ENCODE measurements at regions not wholly inside any gene's neighbourhood (a gene's known extent, or its start where the extent isn't known, plus 50 kb on each side); places are given as distances from the start of the nearest gene placed in this dataset.
"Not testable (repeated sequence)": the region's sequence is repeated elsewhere in the genome, so short reads cannot be mapped to it uniquely, and the experiment has no call there.

DNA sequence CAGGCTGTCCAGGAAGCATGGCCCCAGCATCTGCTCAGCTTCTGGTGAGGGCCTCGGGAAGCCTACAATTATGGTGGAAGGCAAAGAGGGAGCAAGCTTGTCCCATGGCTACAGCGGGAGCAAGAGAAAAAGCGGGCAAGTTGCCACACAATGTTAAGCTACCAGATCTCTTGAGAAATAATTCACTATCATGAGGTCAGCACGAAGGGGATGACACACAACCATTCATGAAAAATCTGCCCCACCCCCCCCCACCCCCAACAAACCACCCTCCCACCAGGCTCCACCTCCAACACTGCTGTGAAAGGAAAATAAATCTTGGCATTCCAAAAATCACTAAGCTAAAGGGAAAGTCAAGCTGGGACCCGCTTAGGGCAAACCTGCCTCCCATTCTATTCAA lies 545.8 kb upstream of the NRP1 start:
- in situ Hi-C loops (cut with HindIII; ENCODE audit: low pct_unique_long_range_greater_than_20kb, low sequenced_read_pairs): no loop called here
- DNase-seq (ENCODE audit: low read depth): no peak

DNA sequence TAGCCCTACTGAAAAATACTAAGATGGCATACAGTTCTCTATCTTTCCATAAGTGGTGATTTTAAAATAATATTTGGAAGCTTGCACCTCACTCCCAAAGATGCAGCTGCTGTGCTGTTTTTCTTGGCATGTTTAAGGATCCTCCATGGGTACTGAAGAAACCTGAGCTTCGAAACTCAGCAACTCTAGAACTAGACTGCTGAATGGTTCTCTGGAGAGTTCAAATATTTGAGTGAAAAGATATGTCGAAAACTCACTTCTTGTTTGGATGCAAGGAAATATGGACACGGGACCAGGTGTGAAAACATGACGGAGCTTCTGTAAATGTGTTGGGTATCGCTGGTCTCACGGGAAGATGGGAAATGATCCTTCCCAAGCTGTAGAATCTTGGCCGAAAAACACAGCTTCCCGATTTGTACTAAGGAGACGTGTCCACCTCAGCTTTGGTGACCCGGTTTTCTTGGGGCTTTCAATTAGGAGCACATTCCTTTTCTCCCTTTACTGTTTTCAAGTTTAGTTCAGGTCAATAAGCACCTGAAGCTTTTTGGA lies 543.8 kb upstream of the NRP1 start:
- DNase-seq (ENCODE audit: low read depth): no peak
- in situ Hi-C loops (cut with HindIII; ENCODE audit: low pct_unique_long_range_greater_than_20kb, low sequenced_read_pairs): no loop called here

DNA sequence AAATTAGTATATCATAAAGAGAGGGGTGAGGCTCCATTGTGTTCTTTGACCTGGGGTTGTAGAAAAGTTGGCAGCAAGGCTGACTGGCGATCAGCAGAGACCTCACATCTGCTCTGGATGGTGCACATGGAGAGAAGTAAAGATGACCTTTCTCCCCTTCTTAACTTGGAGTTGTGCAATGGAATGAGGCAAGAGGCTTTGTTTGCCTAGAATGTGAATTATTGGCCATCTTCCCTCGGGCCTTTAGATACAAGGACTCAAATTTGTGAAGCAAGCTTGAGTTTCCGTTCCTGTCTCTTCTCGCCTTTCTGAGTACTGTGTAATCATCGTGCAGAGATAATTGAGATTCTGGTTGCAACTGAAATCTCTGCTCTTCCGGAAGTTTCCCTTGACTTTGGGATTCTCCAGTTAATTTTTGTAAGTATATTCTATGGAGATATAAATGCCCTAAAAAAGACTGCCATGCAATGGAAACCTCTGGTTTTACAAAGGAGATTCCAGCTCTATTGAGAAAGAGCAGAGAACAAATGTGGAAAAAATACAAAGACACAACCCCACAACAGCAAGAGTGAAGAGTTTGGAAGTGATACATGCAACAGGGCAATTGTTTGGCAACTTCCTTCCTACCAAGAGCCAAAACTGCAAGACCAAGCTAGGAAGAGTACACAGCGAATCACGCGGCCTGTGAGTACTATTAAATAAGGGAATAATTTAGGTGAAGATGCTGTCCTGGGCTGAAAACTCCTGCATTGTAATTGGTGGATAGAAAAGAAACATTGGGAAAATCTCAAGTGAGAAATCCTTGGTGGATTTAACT lies 542.3 kb upstream of the NRP1 start:
- in situ Hi-C loops (cut with HindIII; ENCODE audit: low pct_unique_long_range_greater_than_20kb, low sequenced_read_pairs): no loop called here

DNA sequence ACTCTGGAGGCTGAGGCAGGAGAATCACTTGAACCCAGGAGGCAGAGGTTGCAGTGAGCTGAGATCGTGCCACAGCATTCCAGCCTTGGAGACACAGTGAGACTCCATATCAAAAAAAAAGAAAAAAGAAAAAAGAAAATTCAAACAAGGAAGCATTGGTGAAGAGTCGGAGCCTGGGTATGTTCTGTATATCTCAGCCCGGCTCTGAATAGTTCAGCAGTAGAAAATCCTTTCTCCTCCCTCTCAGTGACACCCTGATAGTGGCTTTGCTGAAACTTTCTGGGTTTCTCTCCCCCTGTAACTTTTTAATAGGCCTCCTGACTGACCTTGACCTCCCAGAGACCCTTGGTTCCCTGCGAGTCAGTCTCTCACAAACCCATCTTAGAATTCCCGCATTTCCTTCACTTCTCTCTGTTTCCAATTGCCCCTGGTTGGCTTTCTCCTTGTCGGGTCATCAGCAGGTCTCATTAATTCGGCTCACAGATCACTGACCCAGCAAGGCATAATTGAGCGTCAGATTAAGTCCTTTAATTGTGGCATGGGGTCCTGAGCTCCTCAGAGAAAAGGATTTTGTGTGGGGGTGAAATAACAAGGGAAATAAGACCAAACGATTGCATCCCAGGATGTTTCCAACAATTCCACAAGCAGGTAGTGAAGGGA lies 541.6 kb upstream of the NRP1 start:
- DNase-seq (ENCODE audit: low read depth): no peak
- in situ Hi-C loops (cut with HindIII; ENCODE audit: low pct_unique_long_range_greater_than_20kb, low sequenced_read_pairs): no loop called here

More for the DNA sequence above, 542.3 kb upstream of the NRP1 start:
- no peak for DNase-seq (ENCODE audit: low read depth)

- in situ Hi-C loops (cut with HindIII; ENCODE audit: low pct_unique_long_range_greater_than_20kb, low sequenced_read_pairs): no loop called here
Observed at GRCh38 chr10:33871061-33871956, 536.8 kb upstream of the NRP1 start.

GRCh38 chr10:33869481-33869880 lies 535.0 kb upstream of the NRP1 start:
- no peak for DNase-seq (ENCODE audit: low read depth)
- in situ Hi-C loops (cut with HindIII; ENCODE audit: low pct_unique_long_range_greater_than_20kb, low sequenced_read_pairs): no loop called here

More at GRCh38 chr10:33871061-33871956, 536.8 kb upstream of the NRP1 start:
- DNase-seq (ENCODE audit: low read depth): no peak

GRCh38 chr10:33869028-33869427 lies 534.6 kb upstream of the NRP1 start:
- in situ Hi-C loops (cut with HindIII; ENCODE audit: low pct_unique_long_range_greater_than_20kb, low sequenced_read_pairs): no loop called here
- DNase-seq (ENCODE audit: low read depth): no peak

GRCh38 chr10:33867199-33867789 lies 532.8 kb upstream of the NRP1 start:
- in situ Hi-C loops (cut with HindIII; ENCODE audit: low pct_unique_long_range_greater_than_20kb, low sequenced_read_pairs): not testable (repeated sequence)

GRCh38 chr10:33863352-33863751 lies 528.9 kb upstream of the NRP1 start:
- in situ Hi-C loops (cut with HindIII; ENCODE audit: low pct_unique_long_range_greater_than_20kb, low sequenced_read_pairs): no loop called here
- DNase-seq (ENCODE audit: low read depth): no peak

More at GRCh38 chr10:33867199-33867789, 532.8 kb upstream of the NRP1 start:
- DNase-seq (ENCODE audit: low read depth): not testable (repeated sequence)

GRCh38 chr10:33862536-33863105 lies 528.2 kb upstream of the NRP1 start:
- in situ Hi-C loops (cut with HindIII; ENCODE audit: low pct_unique_long_range_greater_than_20kb, low sequenced_read_pairs): no loop called here
- DNase-seq (ENCODE audit: low read depth): no peak

DNA sequence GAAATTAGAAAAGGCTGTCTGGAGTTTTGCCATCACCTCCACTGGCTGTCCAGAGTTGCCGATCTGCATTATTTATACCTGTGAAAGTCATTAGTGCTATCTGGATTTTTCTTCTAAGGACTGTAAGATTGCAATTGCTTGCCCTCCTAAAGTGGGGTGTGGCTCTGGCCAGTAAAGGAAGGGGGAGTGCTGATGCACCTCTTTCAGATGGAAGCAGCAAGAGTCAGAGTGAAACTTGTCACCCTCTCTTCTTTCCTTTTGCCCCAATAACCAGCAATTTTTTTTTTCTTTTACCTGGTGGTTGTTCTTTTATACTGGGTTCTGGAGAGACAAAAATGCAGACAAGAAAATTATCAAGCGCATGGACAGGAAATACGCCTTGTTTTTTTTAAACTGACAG lies 527.4 kb upstream of the NRP1 start:
- no peak for DNase-seq (ENCODE audit: low read depth)
- in situ Hi-C loops (cut with HindIII; ENCODE audit: low pct_unique_long_range_greater_than_20kb, low sequenced_read_pairs): no loop called here

- no peak for DNase-seq (ENCODE audit: low read depth)
- in situ Hi-C loops (cut with HindIII; ENCODE audit: low pct_unique_long_range_greater_than_20kb, low sequenced_read_pairs): no loop called here
Observed at GRCh38 chr10:33861016-33861704, 526.7 kb upstream of the NRP1 start.

DNA sequence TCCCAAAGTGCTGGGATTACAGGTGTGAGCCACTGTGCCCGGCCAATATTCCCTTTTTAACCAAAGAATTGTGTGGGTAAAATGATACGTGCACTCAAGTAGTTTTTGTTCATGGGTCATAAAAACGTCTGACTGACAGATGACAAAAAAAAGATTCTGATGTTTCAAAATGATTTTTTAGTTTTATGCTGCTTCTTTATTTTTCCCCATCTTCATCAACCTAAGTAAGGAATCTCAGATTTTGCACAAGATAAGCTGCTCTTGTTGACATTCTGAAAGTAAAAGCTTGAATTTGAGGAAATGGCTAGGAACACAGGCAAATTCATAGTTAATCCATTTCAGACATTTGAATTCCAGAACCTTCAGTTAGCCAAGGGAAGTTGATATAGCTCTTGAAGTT lies 526.1 kb upstream of the NRP1 start:
- in situ Hi-C loops (cut with HindIII; ENCODE audit: low pct_unique_long_range_greater_than_20kb, low sequenced_read_pairs): no loop called here
- no peak for DNase-seq (ENCODE audit: low read depth)

DNA sequence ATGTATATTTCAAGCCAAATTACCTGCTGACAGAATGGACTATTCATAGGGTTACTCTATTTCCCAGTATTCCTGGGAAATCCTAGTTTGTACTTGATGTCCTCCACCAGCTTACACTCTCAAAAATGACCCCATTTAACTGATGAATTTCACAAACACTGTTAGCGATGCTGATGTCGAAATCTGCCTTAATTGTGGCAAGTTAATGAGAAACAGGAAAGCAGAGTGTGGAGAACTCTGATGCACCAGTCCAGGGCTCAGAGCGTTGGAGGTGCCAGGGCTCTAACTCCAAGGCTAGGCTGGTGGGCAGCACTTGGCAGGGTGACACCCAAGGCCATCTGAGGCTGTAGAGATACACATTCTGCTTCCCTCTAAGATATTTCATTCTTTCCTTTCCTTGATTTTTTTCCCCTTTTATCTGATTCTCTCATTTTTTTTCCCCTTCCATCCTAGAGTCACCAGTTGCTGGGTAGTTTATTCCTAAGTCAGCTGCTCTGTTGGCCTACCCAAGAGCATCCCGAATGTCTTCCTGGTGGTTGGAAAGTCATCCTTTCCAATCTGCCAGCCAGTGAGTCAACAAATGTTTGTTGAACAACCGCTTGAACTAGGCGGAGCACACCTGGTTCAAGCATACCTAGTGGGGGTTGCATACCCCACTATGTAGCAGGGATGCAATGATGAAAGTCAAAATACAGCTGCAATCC lies 525.0 kb upstream of the NRP1 start:
- no peak for DNase-seq (ENCODE audit: low read depth)
- in situ Hi-C loops (cut with HindIII; ENCODE audit: low pct_unique_long_range_greater_than_20kb, low sequenced_read_pairs): no loop called here

- in situ Hi-C loops (cut with HindIII; ENCODE audit: low pct_unique_long_range_greater_than_20kb, low sequenced_read_pairs): no loop called here
- no peak for DNase-seq (ENCODE audit: low read depth)
Observed at GRCh38 chr10:33858326-33858725, 523.9 kb upstream of the NRP1 start.

DNA sequence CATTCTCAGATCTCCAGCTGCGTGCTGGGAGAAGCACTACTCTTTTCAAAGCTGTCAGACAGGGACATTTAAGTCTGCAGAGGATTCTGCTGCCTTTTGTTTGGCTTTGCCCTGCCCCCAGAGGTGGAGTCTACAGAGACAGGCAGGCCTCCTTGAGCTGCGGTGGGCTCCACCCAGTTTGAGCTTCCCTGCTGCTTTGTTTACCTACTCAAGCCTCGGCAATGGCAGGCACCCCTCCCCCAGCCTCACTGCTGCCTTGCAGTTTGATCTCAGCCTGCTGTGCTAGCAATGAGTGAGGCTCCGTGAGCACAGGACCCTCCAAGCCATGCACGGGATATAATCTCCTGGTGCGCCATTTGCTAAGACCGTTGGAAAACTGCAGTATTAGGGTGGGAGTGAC lies 518.8 kb upstream of the NRP1 start:
- in situ Hi-C loops (cut with HindIII; ENCODE audit: low pct_unique_long_range_greater_than_20kb, low sequenced_read_pairs); DNase-seq (ENCODE audit: low read depth): not testable (repeated sequence)

- DNase-seq (ENCODE audit: low read depth): no peak
- in situ Hi-C loops (cut with HindIII; ENCODE audit: low pct_unique_long_range_greater_than_20kb, low sequenced_read_pairs): no loop called here
Observed at GRCh38 chr10:33843379-33843778, 508.9 kb upstream of the NRP1 start.

Data from Caki2 (cell line).